ENCODE measurements at regions not wholly inside any gene's neighbourhood (a gene's known extent, or its start where the extent isn't known, plus 50 kb on each side); places are given as distances from the start of the nearest gene placed in this dataset.
"Not testable (repeated sequence)": the region's sequence is repeated elsewhere in the genome, so short reads cannot be mapped to it uniquely, and the experiment has no call there.

- no peak overlapping the region for H3K4me3 ChIP-seq (replicated peaks; ENCODE audit: low read depth, low read length)
- no peak for TF ChIP-seq CTCF (IDR thresholded peaks at IDR 0.05; ENCODE audit: low read depth, low read length, missing control alignments)
Measured at GRCh38 chr2:210776756-210777155, 220.4 kb downstream of the CPS1 start.

GRCh38 chr2:210782222-210782621 lies 225.8 kb downstream of the CPS1 start:
- TF ChIP-seq CTCF (IDR thresholded peaks at IDR 0.05; ENCODE audit: low read depth, low read length, missing control alignments) = no peak
- no peak overlapping the region for H3K4me3 ChIP-seq (replicated peaks; ENCODE audit: low read depth, low read length)
- no peak for DNase-seq (ENCODE audit: extremely low read depth, low read depth)

More at GRCh38 chr2:210776756-210777155, 220.4 kb downstream of the CPS1 start:
- no peak for DNase-seq (ENCODE audit: extremely low read depth, low read depth)

- not testable (repeated sequence) for H3K4me3 ChIP-seq (replicated peaks; ENCODE audit: low read depth, low read length); DNase-seq (ENCODE audit: extremely low read depth, low read depth)
Measured at GRCh38 chr2:210787831-210788230, 231.4 kb downstream of the CPS1 start.

GRCh38 chr2:210792000-210792399 lies 235.6 kb downstream of the CPS1 start:
- no peak overlapping the region for H3K4me3 ChIP-seq (replicated peaks; ENCODE audit: low read depth, low read length)
- TF ChIP-seq CTCF (IDR thresholded peaks at IDR 0.05; ENCODE audit: low read depth, low read length, missing control alignments) = no peak
- DNase-seq (ENCODE audit: extremely low read depth, low read depth) = no peak

- TF ChIP-seq CTCF (IDR thresholded peaks at IDR 0.05; ENCODE audit: low read depth, low read length, missing control alignments) = no peak
Measured at GRCh38 chr2:210795506-210795905, 239.1 kb downstream of the CPS1 start.

GRCh38 chr2:210798180-210798579 lies 241.8 kb downstream of the CPS1 start:
- no peak for TF ChIP-seq CTCF (IDR thresholded peaks at IDR 0.05; ENCODE audit: low read depth, low read length, missing control alignments)
- DNase-seq (ENCODE audit: extremely low read depth, low read depth) = no peak
- no peak overlapping the region for H3K4me3 ChIP-seq (replicated peaks; ENCODE audit: low read depth, low read length)

More at GRCh38 chr2:210795506-210795905, 239.1 kb downstream of the CPS1 start:
- DNase-seq (ENCODE audit: extremely low read depth, low read depth) = no peak
- H3K4me3 ChIP-seq (replicated peaks; ENCODE audit: low read depth, low read length) = no peak overlapping the region

- no peak for TF ChIP-seq CTCF (IDR thresholded peaks at IDR 0.05; ENCODE audit: low read depth, low read length, missing control alignments)
- H3K4me3 ChIP-seq (replicated peaks; ENCODE audit: low read depth, low read length) = no peak overlapping the region
- DNase-seq (ENCODE audit: extremely low read depth, low read depth) = no peak
Measured at GRCh38 chr2:210814251-210815025, 258.0 kb downstream of the CPS1 start.

Data from HFF-Myc (cell line).